NCI-H2081 (cell line): ENCODE measurements at regions not wholly inside any gene's neighbourhood (a gene's known extent, or its start where the extent isn't known, plus 50 kb on each side); places are given as distances from the start of the nearest gene placed in this dataset.
"Not testable (repeated sequence)": the region's sequence is repeated elsewhere in the genome, so short reads cannot be mapped to it uniquely, and the experiment has no call there.

ENCODE experiments used
- DNase-seq, 2 experiments: peaks; one replicate each; lab custom pipeline; 2025; lab: John Stamatoyannopoulos, UW

DNA sequence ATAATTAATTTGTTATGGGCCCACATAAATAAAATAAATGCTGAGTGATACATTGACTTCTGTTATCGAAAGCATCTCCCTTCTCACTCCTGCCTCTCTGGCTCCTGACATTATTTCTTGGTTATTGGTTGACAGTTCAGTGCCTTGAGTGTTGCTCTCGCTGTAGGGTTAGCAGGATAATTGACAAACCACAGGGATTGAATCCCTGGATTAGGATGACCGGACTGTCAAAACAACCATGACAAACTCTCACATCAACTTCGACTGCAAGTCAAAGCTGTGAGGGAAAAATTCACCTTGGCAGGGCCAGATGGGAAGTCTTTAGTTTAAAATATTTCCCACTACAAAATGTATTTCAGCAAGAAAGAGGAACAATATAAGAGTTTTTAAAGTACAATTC is 245.4 kb upstream of the TFAP2D start:
- no peak for DNase-seq

DNA sequence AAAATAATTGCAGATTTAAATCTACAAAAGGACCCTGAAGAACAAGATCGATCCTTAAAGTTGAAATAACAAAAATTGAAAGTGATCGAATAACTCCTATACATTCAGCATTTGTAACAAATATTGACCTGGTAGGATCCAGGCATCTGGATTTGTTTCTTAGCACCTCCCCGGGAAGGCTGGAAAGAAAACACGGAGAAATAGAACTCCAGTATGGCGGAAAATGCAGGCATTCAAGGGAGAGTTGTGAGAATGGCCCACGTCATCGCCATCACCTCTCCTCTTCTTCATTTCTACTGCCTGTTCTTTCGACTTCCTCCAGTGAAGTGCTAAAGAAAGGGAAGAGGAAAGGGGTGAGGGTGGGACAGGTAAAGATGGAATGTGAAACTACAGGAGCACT is 242.3 kb upstream of the TFAP2D start:
- no peak for DNase-seq

DNA sequence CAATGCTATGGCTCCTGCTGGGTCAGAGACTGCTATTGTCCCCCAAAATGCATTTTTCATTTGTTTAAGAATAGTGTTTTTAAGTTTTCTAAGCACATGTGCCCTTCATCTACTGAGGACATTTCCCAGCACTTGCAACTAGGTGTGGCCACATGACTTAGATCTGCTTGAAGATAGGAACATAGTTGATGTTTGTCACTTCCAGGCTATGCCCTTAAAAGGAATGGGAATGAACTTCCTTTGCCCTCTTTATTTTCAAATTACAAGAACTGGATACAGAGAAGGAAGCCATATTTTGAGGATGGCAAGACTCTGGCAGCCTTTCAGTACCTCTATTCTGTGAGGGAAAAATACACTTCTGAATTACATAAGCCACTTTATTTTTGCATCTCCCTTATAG is 203.0 kb upstream of the TFAP2D start:
- DNase-seq: no peak

DNA sequence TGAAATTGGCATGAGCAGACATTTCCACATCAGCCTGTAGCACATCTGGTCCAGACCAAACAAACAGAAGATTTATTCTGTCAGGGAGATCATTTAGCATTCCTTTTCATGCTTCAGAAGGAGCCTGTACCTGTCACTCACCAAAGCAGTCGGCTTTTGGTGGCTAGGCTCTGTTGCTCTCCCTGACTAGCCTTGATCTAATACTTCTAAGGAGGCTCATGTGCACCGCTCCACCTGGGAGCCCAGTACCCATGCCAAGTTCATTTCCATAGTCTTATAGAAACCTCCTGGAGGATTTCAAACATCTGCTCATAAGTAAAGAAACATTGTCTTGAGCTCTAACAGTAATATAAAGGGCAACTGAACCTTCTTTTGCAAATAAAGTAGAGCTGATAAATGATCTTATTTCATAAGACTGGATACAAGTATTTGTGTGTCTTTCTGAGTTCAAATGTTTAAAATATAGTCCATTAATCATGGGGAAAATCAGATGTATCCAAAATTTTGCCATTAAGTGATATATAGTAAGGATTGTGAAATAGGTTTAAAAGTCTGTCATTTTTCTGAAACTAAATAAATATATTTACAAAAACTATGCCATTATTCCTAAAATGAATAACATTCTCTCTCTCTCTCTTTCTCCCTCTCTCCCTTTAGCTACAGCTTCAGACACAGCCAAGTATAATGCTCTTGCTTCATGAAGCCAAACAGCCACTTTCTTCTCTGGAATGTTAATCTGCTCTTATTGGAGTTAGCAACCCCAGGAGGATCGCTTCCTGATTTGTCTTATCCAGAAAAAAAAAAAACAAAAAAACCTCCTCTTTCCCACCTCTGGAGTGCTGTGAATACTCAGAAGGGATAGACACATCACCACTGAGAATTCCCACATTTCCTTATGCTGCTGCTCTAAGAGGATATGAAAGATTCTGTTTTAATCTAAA is 192.7 kb upstream of the TFAP2D start:
- DNase-seq: no peak

DNA sequence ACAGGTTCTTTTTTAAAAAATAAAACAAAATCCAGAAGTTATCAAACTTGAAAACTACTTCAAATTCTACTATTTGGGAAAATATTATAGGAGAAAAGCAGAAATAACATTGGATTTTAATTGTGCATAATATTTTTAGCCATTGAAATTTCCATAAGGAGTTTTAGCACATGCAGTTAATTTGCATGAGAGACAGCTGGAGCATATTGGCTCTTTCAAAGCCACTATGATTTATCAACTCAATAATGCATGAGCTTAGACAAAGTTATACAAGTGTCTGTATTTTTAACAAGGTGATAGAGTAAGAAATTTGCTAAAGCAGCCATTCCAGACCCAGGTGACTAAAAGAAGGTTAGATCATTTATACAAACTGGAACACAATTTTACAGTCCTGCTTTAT is 189.0 kb upstream of the TFAP2D start:
- no peak for DNase-seq

DNA sequence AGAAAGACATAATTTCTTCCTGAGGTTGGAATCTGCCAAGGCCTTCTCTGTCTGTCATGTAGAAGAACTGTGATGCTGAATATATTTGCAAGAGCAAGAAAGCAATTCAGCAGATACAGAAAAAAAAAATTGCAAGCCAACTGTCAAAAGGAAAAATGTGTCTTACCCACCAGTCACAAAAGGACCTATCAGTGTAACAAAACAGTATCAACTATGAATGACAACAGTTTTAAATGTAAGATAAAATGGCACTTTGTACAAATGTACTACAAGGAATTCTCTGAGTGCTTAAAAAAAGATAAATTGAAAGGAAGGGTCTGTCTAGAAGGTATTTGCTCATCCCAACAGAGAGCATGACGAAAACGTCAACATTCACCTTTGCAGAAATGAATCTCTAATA is 185.3 kb upstream of the TFAP2D start:
- no peak for DNase-seq

DNA sequence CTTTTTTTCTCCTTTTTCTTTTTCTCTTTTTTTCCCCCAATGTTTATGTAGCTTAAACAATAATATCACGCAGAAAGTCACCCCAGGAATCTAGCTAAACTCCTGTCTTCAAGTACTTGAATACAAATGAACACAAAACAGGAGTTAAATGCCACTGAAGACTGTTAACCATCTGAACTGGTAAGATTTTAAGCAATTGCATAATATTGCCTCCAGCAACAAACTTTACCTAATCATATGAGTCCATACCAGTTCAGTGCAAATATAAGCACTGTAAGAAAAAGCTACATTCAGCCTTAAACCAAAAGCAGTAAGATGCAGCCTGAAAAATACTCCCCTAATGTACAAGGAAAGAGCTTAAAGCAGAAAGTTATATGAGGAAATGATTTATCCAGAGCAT is 173.9 kb upstream of the TFAP2D start:
- DNase-seq: no peak

DNA sequence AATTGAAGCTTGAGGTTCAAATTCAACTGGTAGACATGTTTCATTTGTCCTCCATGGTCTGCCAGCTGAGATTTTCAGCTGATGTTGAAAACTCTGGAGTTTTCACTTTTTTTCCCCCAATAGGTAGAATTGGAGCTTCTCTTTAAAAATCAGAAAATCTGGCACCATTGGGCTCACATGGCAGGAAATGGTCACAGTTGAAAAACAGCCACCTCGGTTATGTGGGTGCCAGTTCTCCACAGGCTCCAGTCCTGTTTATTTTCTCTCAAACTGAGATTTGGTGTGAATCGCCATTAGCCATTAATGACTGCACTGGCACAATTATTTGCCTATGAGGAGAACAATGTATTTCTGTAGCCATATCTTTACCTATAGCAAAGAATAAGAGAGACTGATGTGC is 171.4 kb upstream of the TFAP2D start:
- no peak for DNase-seq

DNA sequence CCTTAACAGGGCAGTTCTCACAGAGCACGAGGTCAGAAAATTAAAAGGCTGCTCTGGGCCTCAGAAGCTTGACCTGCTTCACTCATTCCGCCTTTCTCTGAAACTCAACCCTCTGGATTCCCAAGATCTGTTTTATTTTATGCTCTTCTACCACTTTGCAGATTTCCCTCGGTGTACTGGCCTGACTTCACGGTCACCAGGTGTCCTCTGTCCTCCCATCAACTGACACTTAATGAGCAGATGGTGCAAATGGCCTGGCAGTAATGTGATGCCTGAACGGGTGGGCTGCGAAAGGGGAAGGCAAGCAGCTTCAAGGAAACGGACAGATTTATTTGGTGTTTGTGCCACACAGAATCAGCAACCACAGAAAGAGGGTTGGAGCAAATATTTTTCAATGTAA is 169.7 kb upstream of the TFAP2D start:
- DNase-seq: no peak

DNA sequence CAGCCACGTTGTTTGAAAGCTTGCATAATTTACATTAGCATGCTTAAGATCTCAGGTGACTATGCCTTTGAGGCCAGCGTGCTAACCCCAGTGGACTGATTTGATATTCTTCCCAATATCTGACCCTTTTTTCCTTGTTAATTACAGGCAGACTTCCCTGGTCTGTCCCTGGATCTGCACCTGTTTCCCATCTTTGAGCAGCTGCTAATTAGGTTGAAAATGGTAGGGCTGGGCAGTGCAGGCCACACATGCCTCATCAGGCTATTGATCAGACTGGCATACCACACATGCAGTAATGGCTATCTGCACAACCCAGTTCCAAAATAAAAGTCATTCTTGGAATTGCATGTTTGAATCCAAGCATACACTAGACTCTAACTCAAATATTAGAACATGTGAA is 164.3 kb upstream of the TFAP2D start:
- DNase-seq: no peak

DNA sequence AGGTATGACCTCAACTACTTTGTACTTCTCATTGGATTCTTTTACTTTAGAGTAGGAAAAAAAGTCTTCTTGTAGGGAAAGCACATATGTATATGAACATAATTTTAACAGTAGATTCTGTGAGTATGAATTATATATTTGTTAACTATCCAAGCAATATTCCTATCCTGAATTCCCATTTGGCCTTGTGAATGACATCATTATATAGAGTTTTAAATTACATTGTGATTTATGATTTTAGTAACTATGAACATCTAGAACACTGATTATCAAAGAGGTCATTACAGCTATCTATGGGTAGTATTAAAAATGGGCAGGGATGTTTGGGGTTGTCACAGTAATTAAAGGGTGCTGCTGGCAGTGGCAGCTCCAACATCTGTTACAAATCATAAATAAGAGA is 163.9 kb upstream of the TFAP2D start:
- DNase-seq: no peak

DNA sequence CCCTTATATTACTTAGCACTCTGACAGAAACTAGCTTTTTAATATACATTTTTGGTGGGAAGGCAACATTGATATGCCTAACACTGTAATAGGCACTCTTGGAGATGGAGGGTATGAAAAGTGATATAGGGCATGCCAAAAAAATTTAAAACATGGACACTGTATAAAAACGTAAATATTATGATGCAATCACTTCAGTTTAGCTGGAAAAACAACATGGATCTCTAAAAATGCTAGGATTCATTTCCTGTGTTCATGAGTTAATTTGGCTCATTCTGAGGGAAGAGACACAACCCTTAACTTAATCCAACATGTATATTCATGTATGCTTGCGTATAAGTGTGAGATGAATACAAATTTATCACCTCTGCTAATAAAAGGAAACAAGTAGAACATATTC is 157.3 kb upstream of the TFAP2D start:
- DNase-seq: no peak

DNA sequence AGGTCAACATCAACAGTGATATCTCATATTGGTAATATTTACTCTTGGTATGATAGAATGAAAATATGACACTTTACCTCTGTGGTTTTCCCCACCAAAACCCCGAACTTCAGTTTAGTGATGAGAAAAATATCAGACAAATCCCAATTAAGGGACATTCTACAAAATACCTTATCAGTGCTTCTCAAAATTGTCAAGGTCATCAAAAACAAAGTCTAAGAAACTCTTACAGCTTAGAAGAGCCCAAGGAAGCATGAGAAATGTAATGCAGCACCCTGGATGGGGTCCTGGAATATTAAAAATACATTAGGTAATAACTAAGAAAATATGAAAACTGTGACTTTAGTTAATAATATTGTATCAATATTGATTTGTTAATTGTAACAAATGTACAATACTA is 148.3 kb upstream of the TFAP2D start:
- DNase-seq: no peak

DNA sequence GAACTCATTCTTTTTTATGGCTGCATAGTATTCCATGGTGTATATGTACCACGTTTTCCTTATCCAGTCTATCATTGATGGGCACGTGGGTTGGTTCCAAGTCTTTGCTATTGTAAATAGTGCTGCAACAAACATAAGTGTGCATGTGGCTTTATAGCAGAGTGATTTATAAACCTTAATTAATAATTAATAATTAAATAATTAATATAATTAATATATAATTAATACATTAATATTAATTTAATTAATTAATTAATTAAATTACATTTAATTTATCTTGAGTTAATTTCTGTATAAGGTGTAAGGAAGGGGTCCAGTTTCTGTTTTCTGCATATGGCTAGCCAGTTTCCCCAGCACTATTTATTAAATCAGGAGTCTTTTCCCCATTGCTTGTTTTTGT is 142.1 kb upstream of the TFAP2D start:
- DNase-seq: not testable (repeated sequence)

DNA sequence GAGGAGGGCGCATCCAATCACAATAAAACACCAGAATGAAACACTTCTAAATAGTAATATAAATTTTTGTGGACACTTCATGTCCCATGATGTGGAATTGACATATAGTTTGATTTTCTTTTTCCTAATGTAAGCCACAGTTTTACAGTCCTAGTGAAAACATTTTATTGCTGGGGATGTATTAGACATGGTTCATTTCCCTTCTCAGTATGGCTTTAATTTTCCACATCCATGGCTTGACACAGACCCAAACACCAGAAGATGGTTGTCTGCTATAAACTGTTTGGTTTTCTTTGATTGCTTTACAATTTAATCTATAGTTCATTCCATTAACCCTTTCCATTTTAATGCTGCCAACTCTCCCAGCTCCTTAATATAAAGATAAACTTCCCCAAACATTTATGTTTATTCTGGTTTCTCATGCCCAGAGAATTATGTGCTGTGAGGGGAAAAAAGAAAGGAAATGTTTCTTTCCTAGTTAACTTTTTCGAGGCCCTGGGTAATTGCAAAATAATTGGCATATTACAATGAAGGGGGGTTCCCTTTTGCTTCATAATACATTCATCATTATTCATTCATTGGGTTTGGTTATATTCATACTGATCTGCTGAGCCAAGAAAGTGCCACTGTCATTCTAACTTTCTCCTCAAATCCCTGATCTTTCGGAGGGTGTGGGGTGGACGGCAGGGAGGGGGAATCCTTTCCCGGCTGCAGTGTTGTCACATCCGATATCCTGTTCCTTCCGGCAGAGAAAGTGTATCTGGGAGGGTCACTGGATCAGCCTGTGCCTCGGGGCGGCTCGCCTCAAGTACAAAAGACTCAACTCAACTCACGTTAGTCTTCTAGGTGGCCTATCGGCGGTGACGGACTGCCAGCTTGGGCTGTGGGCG is 127.6 kb upstream of the TFAP2D start:
- no peak for DNase-seq

DNA sequence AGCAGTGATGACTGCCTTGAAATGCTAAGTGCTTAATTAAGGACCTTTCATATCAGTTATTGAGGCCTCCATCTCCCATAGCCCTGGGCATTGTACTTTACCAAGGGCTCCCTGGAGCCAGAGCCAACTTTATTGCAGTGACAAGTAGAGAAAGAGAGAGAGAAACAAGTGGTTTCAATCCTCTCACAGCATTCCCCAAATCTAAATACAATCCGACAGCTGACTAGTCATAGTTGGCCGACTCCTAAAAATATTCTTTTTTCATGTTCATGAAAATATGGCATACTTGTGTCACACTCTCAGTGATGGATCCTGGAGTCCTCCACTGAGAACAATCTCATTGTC is 127.0 kb upstream of the TFAP2D start:
- DNase-seq: no peak

DNA sequence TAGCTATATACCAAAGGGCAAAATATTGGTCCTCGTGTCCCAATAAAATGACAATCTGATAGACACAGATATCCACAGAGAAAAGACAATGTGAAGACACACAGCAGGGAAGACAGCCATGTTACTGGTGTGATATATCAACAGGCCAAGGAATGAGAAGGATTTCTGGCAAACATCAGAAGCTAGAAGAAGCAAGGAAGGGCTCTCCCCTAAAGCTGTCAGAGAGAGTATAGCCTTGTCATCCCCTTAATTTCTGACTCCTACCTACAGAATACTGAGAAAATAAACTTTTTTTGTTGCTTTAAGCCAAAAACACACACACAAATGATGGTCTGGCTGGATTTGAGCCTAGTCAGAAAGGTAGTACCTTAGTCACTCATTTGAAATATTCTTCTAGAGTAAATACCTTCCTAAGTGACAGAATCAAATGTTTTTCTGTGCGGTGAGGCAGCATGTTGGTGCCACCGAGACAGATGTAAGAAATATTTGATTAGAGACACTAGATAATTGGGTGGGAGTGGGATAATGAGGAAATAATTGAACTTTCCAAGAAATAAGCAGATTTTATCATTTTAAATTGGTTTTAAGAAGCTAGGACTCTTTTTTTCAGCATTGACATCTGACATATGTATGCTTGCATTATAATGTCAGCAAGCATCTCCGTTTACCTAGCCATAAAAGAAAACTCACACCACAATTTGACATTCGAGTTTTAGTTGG is 123.4 kb upstream of the TFAP2D start:
- no peak for DNase-seq

DNA sequence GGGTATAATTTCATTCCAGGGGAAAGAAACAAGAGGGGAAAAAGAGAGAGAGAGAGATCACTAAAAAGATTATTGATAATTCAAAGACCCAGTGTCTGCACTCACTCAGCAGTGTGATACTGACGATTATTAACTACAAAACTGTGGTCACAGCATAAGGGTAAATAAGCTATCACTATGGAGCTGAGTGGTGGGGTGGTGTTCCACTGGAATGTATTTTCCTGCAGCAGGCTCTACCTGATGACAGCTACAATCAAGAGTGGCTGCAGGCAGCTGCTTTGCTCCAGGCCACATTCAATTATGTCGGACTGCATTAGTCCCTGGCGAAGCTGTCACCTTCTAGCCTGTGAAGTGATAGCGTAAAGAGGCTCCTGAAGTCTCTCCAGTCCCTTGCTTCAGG is 122.2 kb upstream of the TFAP2D start:
- DNase-seq: no peak

DNA sequence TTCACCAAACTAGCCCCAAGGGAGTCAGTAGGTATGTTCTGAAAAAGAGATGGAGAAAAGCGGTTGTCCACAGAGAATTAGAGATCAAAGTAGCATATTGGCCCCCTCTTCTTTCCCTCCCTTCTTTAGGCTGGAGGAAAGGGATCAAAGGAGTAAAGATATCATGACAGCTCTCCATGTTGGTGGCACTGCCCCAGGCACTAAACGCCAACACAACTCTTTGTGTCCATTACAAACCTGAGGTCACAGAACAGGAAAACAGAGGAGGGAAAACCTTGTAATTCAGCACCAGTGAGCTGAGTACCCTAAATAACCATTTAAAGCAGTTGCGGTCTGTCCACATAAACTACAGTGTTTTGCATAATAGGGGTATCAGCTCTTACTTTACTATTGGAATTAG is 113.0 kb upstream of the TFAP2D start:
- no peak for DNase-seq

DNA sequence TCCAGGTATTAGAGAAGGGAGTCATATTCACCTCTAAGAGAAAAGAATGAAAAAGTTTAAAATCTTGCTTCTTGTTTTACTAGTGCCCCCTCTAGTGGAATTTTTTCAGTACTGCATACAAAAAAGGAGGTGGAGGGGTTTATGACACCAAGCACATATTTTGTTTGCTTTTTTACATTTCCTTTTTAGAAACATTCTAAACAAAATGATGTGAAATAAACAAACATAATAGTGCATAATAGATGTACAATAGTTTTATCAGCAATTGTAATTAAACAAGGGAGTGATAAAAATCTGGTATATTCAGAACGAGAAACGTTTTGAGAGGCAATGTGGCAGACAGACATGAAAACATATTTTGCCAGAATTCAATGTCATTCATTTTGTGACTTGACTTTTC is 111.0 kb upstream of the TFAP2D start:
- peak; percentile 3 to 46 for DNase-seq

DNA sequence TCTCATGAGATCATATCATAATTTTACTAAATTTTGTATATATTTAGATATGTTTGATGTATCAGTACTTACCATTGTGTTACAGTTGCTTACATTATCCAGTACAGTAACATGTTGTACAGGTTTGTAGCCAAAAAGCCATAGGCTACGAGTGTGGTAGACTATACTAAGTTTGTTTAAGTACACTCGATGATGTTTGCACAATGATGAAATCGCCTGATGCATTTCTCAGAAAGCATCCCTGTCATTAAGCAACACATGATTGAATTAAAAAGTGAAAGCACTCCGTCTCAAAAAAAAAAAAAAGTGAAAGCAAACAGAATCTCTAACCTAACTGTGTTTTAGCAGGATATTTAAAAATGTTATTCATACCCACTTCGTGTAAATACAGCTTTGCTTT is 104.9 kb upstream of the TFAP2D start:
- DNase-seq: no peak

DNA sequence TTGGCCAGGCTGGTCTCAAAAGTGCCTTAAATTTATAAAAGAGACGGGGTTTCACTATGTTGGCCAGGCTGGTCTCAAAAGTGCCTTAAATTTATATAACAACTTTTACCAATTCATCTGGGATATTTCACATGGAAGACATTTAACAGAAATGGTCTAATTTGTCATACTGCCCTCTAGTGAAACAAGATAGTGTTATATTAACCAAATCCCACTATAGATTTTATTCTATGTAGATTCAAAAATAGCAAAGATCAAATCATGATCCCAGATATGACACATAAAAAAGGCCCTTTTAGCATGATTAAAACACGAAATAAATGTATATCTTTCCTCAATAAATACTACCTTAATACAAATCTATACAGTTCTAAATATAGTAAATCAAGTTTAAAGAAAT is 102.8 kb upstream of the TFAP2D start:
- DNase-seq: no peak

DNA sequence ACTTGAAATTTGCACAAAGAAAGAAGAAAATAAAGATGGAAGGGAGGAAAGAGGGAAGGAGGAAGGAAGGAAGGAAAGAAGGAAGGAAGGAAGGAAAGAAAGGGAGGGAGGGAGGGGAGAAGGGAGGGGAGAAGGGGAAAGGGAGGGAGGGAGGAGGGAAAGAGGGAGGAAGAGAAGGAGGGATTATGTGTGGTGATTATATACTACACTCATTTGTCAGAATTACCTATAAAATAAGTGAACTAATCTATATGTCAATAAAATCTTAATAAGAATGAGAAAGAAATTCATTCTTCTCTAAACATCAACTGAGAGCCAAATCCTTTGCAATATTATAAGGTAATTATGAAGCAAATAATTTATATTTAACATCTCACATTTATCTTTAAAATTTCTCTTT is 77.9 kb upstream of the TFAP2D start:
- no peak for DNase-seq
